GM18498 (cell line): ENCODE measurements at regions not wholly inside any gene's neighbourhood (a gene's known extent, or its start where the extent isn't known, plus 50 kb on each side); places are given as distances from the start of the nearest gene placed in this dataset.

Experiments used
- ATAC-seq: cut with Tn5 transposase; IDR thresholded peaks from one replicate; pipeline ENCODE4 v1.9.1; 2021; ENCODE audit warnings: mild to moderate bottlenecking, moderate library complexity; ENCODE audit not compliant: unreplicated experiment

GRCh38 chr1:4596486-4596885 lies 57.9 kb upstream of the AJAP1 start:
- no peak for ATAC-seq

GRCh38 chr1:4597020-4597419 lies 57.4 kb upstream of the AJAP1 start:
- no peak for ATAC-seq

GRCh38 chr1:4598561-4598960 lies 55.8 kb upstream of the AJAP1 start:
- ATAC-seq = no peak

- no peak for ATAC-seq
Observed at GRCh38 chr1:4599521-4599920, 54.9 kb upstream of the AJAP1 start.

GRCh38 chr1:4599951-4600481 lies 54.4 kb upstream of the AJAP1 start:
- ATAC-seq = no peak

DNA sequence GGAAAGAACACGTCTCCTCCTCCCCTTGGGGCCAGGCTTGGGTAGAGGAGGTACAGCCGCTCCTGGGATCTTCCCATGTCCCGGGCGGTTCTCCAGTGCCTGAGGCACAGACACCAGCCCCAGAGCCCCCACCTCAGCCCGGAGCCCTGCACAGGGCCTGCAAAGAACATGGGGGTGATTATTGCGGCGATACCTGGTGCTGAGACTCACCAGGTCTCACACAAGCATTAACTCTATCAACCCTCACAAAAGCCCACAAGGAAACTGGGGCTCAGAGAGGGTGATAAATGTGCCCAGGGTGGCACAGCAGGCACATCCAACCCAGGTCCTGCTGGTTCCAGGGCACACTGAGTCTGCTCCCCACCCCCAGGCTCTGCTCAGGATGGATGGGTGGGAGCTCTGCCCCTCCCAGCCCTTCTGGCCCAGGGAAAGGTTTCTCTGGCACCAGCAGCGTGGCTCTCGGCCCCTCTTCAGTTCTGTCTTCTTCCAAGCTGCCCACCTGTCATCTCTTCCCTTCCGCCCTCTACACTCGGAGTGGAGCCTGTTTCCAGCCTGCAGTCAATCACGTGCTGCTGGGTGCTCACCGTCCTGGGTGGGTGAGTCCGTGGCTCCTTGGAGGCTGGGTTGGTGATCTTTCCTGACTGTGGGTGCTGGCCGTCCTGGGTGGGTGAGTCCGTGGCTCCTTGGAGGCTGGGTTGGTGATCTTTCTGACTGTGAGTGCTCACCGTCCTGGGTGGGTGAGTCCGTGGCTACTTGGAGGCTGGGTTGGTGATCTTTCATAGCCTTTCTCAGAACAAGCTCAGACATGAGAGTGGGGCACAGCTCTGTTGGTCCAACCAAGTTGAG lies 53.6 kb upstream of the AJAP1 start:
- ATAC-seq = no peak

DNA sequence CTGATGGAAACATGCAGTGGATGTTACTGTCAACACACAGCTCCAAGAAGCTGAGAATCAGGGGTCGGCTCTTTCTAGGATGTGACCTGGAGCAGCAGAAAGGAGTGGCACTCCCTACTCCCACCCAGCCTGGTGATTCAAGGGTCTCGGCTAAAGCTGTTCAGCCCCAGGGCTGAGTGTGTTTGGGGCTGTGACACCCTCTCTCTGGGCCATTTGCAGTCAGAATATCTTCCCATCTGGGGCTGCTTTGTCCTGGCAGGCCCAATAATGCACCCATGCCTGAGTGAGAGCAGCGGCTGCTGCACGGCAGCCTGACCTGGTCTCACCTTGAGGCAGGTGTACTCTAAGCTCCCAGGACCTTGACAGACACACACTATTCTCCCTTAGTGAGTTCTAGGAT lies 52.5 kb upstream of the AJAP1 start:
- ATAC-seq = no peak

- ATAC-seq = no peak
Observed at GRCh38 chr1:4602462-4603294, 51.7 kb upstream of the AJAP1 start.

- ATAC-seq = no peak
Observed at GRCh38 chr1:4603295-4604110, 50.9 kb upstream of the AJAP1 start.
